Osteocyte (in vitro differentiated cells): ENCODE measurements at regions not wholly inside any gene's neighbourhood (a gene's known extent, or its start where the extent isn't known, plus 50 kb on each side); places are given as distances from the start of the nearest gene placed in this dataset.

Experiments
- DNase-seq: peaks from one replicate; pipeline ENCODE4 v3.0.0; 2021; ENCODE audit warnings: mixed read lengths; ENCODE audit not compliant: unreplicated experiment; ENCODE audit errors: extremely low spot score
- H3K27ac Mint-ChIP-seq: one replicate; pipeline ENCODE4 v1.8.0; 2021; ENCODE audit warnings: mild to moderate bottlenecking, mixed read lengths; ENCODE audit not compliant: unreplicated experiment
- H3K27me3 Mint-ChIP-seq: one replicate; pipeline ENCODE4 v1.8.0; 2021; ENCODE audit warnings: mixed read lengths; ENCODE audit not compliant: unreplicated experiment
- H3K36me3 Mint-ChIP-seq: one replicate; pipeline ENCODE4 v1.8.0; 2021; ENCODE audit warnings: mixed read lengths; ENCODE audit not compliant: unreplicated experiment
- H3K4me1 Mint-ChIP-seq: one replicate; pipeline ENCODE4 v1.8.0; 2021; ENCODE audit warnings: mixed read lengths; ENCODE audit not compliant: unreplicated experiment
- H3K4me3 Mint-ChIP-seq: one replicate; pipeline ENCODE4 v1.8.0; 2021; ENCODE audit warnings: mild to moderate bottlenecking, moderate library complexity, mixed read lengths; ENCODE audit not compliant: unreplicated experiment
- H3K9me3 Mint-ChIP-seq: one replicate; pipeline ENCODE4 v1.8.0; 2021; ENCODE audit warnings: mixed read lengths; ENCODE audit not compliant: unreplicated experiment
- CTCF ChIP-seq: fragments of 200-600 bp; sonication (generic); IDR thresholded peaks from 2 replicates; pipeline ENCODE4 v1.5.0; 2021; ENCODE audit warnings: antibody characterized with exemption, mild to moderate bottlenecking, moderate library complexity

GRCh38 chr2:35297403-35297802 is 1058.2 kb upstream of the CRIM1 start:
- Mint-ChIP-seq H3K4me1 (peaks cover 59% of the 10 kb centered on the region), H3K27me3 (no peaks in the 10 kb centered on the region), H3K9me3 (no peaks in the 10 kb centered on the region), H3K36me3 (no peaks in the 10 kb centered on the region), H3K27ac (peak overlapping the region; percentile 72), H3K4me3 (no peak overlapping the region)
- TF ChIP-seq CTCF, result no peak
- DNase-seq, result no peak

GRCh38 chr2:35294636-35295263 is 1060.8 kb upstream of the CRIM1 start:
- Mint-ChIP-seq H3K4me1 (peaks cover 50% of the 10 kb centered on the region), H3K4me3 (no peak overlapping the region), H3K27me3 (peaks cover 7% of the 10 kb centered on the region), H3K9me3 (no peaks in the 10 kb centered on the region), H3K36me3 (no peaks in the 10 kb centered on the region), H3K27ac (no peak overlapping the region)
- DNase-seq, result no peak
- no peak for TF ChIP-seq CTCF

- Mint-ChIP-seq H3K36me3 (no peaks in the 10 kb centered on the region), H3K4me3 (no peak overlapping the region), H3K27ac (no peak overlapping the region), H3K27me3 (peaks cover 20% of the 10 kb centered on the region), H3K9me3 (no peaks in the 10 kb centered on the region), H3K4me1 (peaks cover 36% of the 10 kb centered on the region)
- no peak for DNase-seq
- TF ChIP-seq CTCF, result no peak
Observed at GRCh38 chr2:35293261-35293660, 1062.3 kb upstream of the CRIM1 start.

- TF ChIP-seq CTCF, result no peak
- H3K27me3 Mint-ChIP-seq, result peaks cover 30% of the 10 kb centered on the region
- H3K4me3 Mint-ChIP-seq, result no peak overlapping the region
- H3K36me3 Mint-ChIP-seq, result no peaks in the 10 kb centered on the region
- H3K27ac Mint-ChIP-seq, result no peak overlapping the region
- no peak for DNase-seq
- H3K9me3 Mint-ChIP-seq, result peaks cover 4% of the 10 kb centered on the region
- peaks cover 26% of the 10 kb centered on the region for H3K4me1 Mint-ChIP-seq
Observed at GRCh38 chr2:35292199-35292598, 1063.4 kb upstream of the CRIM1 start.

GRCh38 chr2:35281702-35282101 is 1073.9 kb upstream of the CRIM1 start:
- H3K27ac Mint-ChIP-seq, result no peak overlapping the region
- DNase-seq, result no peak
- no peak for TF ChIP-seq CTCF
- H3K27me3 Mint-ChIP-seq, result peaks cover 49% of the 10 kb centered on the region
- H3K4me1 Mint-ChIP-seq, result no peaks in the 10 kb centered on the region
- no peaks in the 10 kb centered on the region for H3K36me3 Mint-ChIP-seq
- H3K4me3 Mint-ChIP-seq, result no peak overlapping the region
- H3K9me3 Mint-ChIP-seq, result peaks cover 5% of the 10 kb centered on the region
